D341Med (cell line): ENCODE measurements at regions not wholly inside any gene's neighbourhood (a gene's known extent, or its start where the extent isn't known, plus 50 kb on each side); places are given as distances from the start of the nearest gene placed in this dataset.

Experiments used
- DNase-seq: peaks from one replicate; pipeline ENCODE4 v3.0.0; 2012; ENCODE audit warnings: low spot score

DNA sequence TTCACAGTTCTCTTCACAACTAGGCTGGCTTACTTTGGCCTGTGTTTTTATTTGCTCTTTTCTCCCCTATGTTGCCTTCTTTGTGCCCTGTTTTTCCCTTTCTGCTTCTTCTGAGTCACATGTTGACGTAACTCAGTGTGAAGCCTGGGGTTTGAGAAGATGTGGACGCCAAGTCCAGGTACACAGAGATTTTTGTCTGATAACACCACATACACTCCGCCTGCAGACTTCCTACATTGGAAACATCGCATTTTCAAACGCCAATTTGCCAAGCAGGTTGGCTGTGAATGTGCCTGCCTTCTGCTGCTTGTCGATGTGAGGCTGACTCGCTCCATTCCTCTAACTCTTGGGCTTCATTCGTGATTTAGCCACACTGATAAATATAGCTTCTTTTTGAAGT lies 62.6 kb upstream of the FN1 start:
- no peak for DNase-seq

DNA sequence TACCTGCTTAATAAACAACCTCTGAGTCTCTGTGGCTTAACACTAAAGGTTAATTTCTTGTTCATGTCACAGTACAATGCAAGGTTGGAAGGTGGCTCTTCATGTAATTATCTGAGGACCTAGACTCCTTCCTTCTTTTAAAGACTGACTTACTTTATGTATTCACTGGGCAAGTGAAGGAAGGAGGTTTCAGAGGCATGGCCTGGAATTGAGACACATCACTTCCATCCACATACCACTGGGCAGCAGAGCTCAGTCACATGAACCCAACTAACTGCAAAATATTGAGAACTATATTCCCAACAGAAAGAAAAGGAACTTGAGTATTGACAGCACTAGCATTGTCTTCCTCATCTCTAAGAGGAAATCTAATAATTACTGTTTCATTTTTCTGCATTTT lies 57.5 kb upstream of the FN1 start:
- no peak for DNase-seq

DNA sequence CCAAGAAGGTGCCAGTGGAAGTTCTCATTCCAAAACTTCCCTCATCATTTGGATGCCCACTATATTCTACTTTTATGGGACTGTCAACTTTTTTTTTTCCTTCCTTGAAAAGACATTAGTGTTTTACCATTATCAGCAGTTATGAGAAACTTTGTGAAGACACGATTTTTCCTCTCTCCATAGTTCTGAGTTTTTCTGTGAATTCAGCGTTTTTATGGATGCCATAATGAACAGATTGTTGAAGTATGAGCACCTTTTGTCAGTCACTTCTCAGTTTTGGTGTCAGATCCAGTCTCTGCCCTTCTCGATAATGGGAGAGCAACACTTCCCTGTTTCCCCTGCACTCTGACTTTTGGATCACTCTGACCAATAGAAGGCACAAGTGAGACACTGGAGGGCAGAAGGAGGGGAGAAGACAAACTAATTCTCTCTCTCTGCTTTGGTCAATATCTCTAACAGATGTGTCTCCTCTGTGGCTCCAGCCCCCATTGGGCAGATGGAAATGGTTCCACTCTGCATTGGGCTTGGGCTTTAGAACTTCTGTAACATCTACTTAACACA lies 53.5 kb upstream of the FN1 start:
- no peak for DNase-seq

DNA sequence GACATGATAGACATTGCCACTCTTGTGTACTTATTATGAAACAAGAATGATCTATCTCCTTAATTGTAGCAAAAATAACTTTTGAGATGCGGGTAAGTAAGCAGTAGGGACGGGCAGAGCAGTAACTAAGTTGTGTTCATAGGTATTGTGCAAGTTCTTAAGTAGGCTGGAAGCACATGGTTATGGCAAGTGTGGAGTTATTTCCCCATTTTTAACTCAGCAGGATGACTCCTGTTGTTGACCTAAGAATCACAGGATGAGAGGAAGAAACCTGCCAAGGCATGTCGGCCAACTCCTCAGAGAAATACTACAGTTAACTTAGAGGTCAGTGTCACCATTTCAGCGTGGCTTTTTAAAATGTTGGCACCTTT lies 51.1 kb upstream of the FN1 start:
- no peak for DNase-seq

DNA sequence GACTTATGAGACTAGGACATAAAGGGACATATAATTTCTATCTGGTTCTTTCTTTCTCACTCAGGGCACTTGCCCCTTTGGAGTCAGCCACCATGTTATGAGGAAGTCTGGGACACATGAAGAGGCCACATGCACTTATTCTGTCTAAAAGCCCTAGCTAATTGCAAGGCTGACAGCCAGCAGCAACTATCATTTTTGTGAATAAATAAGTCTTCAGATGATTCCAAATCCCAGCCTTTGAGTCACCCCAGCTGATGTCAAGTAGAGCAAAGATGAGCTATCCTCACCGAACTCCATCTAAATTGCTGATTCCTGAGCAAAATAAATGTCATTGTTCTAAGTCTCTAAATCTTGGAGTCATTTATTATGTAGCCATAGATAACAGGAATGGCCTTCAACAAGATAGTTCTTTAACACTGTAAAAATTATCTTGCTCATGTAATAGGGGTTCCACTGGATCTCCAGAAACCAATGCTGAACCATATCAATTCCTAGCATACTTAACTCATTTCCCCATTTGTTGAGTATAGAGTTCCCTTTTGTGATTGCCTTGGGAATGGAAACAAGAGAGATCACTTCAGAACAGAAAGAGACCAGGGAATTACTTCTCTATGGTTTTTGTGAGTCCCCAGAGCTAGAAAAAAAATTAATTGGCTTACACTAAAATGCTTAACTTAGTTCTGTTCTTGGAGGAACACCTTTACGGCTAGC lies 50.6 kb upstream of the FN1 start:
- no peak for DNase-seq
